ENCODE measurements at regions not wholly inside any gene's neighbourhood (a gene's known extent, or its start where the extent isn't known, plus 50 kb on each side); places are given as distances from the start of the nearest gene placed in this dataset.
"Not testable (repeated sequence)": the region's sequence is repeated elsewhere in the genome, so short reads cannot be mapped to it uniquely, and the experiment has no call there.

DNA sequence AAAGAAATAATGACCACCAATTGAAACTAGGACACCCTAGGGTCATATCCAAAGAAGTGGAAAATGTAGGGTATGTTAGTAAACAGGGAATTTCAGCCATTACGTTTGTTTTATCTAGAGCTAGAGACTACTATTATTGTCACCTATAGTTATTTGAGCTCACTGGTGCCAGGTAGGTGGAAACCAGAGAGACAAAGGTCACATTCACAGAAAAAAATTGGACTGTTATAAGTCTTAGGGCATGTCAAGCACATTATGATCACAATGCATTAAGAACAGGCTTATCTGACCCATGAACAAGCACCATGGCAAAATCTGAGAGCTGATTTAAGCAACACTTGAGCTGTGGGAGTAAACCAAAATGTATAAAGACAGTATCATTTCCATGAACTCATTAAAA is 530.1 kb upstream of the CITED2 start:
- H3K9me3 ChIP-seq = no peaks in the 10 kb centered on the region
- no peaks in the 10 kb centered on the region for H3K27me3 ChIP-seq
- no peaks in the 10 kb centered on the region for H3K36me3 ChIP-seq
- DNase-seq = no peak
- H3K4me3 ChIP-seq = no peak overlapping the region

DNA sequence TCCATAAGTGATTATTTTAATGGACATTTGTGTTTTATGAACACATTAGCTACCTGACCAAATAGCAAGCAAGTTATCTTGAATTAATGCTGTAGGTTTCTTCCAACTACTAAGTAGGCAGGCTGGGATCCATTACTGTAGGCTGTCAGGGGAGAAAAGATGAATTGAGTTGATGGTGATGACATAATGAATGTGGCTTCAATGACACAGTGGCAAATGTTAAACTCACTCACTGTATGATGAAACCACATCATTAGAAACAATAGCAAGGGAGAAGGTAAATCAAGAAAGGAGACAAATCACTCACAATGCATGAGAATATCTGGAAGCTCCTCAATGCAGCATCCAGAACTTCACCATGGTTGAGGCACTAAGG is 529.7 kb upstream of the CITED2 start:
- Histone ChIP-seq H3K9me3 (no peaks in the 10 kb centered on the region), H3K36me3 (no peaks in the 10 kb centered on the region), H3K27me3 (no peaks in the 10 kb centered on the region), H3K4me3 (no peak overlapping the region)
- DNase-seq = no peak

DNA sequence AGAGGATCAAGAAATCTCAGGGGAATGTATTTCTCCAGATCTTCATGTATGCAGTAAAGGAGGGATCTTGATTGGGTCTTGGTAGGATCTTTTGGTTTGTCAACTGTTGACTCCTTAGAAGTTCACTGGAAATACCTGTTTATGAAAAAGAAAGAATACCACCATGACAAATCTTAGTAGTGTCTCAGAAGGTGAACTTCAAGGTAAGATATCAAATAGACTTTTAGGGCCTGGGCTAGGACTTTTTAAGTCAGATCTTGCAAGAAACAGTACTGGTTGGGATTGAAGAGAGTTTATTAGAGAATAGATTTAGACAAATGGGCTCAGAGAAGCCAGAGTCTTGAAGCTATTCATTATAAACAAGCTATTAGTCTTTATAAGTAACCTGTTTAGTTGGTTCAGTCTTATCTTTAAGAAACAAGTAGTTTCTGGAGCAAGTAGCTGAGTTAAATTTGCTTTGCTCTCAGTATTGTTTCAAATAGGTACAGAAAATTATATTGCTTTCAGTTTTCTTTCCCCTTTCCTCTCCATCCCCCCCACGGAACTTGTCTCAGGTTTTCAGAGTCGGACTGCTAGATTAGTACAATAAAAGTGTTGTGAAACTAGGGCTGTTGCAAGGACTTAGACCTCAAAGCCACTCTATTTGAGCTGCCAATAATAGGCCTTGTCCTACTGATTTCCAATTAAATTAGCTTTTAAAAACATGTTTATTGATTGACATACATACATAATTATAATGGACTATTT is 529.1 kb upstream of the CITED2 start:
- Histone ChIP-seq H3K27me3 (no peaks in the 10 kb centered on the region), H3K36me3 (no peaks in the 10 kb centered on the region), H3K4me3 (no peak overlapping the region), H3K9me3 (no peaks in the 10 kb centered on the region)
- no peak for DNase-seq

- DNase-seq = no peak
Measured at GRCh38 chr6:139895205-139895793, 520.9 kb upstream of the CITED2 start.

DNA sequence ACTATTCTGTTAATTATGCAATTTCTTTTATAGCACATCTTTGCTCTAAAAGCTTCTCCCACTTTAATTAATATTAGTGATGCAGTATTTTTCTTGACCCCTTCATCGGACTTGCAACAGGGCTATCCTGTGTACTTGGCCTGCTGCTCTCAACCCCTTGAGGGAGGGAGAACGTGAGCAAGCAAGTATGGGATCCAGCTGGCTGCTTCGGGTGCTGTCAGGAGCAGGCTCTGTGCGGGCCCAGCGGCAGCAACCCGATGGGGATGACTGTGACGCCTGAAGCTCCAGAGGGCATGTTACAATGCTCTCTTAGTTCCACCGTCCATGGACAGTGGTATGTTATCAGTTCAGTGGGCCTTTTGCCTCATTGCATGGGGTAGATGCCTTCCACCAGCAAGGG is 519.8 kb upstream of the CITED2 start:
- no peak for DNase-seq
- H3K9me3 ChIP-seq = no peaks in the 10 kb centered on the region
- H3K27me3 ChIP-seq = no peaks in the 10 kb centered on the region
- no peaks in the 10 kb centered on the region for H3K36me3 ChIP-seq
- no peak overlapping the region for H3K4me3 ChIP-seq

More at GRCh38 chr6:139895205-139895793, 520.9 kb upstream of the CITED2 start:
- Histone ChIP-seq H3K27me3 (no peaks in the 10 kb centered on the region), H3K36me3 (no peaks in the 10 kb centered on the region), H3K9me3 (no peaks in the 10 kb centered on the region), H3K4me3 (no peak overlapping the region)

DNA sequence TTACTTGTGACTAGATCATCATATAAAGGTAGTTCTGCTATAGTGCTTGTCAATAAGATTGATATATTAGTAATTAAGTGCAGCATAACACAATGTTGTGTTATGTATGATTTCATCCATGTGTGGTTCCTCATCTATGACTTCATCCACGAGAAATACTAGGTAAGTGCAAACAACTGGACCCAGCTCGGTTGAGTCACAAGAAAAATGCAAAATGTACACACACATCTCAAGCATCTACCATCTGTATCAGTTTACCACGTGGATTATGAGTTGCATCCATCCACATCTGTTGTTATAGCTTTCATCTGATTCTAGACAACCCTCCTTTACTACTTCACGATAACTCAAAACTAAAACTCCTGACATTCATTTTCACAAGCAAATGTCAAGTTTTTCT is 517.0 kb upstream of the CITED2 start:
- Histone ChIP-seq H3K27me3 (no peaks in the 10 kb centered on the region), H3K4me3 (no peak overlapping the region), H3K9me3 (no peaks in the 10 kb centered on the region), H3K36me3 (no peaks in the 10 kb centered on the region)
- no peak for DNase-seq

GRCh38 chr6:139888681-139889122 is 514.3 kb upstream of the CITED2 start:
- no peaks in the 10 kb centered on the region for H3K27me3 ChIP-seq
- no peak for DNase-seq
- H3K9me3 ChIP-seq = no peaks in the 10 kb centered on the region
- no peaks in the 10 kb centered on the region for H3K36me3 ChIP-seq
- H3K4me3 ChIP-seq = no peak overlapping the region

GRCh38 chr6:139887275-139887674 is 512.8 kb upstream of the CITED2 start:
- no peak for DNase-seq
- Histone ChIP-seq H3K9me3 (no peaks in the 10 kb centered on the region), H3K4me3 (no peak overlapping the region), H3K27me3 (no peaks in the 10 kb centered on the region), H3K36me3 (no peaks in the 10 kb centered on the region)

DNA sequence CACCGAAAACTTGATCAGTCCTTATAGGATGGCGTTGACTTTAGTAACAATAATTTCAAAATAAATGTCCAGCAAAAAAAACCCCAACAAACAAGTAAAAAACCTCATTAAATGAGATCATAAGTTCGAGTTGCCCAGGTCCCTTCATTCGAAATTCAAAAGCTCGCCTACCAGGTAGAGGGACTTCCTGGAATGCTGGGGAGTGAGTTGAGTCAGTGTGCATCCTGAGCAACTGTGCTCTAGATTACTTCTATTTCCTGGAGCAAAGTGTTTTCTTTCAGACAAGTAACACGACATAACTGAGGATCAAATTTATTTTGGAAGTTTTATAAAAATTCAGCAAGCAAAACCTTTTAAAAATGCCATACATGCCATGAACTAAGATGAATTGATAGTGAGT is 511.9 kb upstream of the CITED2 start:
- Histone ChIP-seq H3K9me3 (no peaks in the 10 kb centered on the region), H3K27me3 (no peaks in the 10 kb centered on the region), H3K4me3 (no peak overlapping the region), H3K36me3 (no peaks in the 10 kb centered on the region)
- no peak for DNase-seq

GRCh38 chr6:139885909-139886308 is 511.5 kb upstream of the CITED2 start:
- Histone ChIP-seq H3K36me3 (no peaks in the 10 kb centered on the region), H3K9me3 (no peaks in the 10 kb centered on the region), H3K27me3 (no peaks in the 10 kb centered on the region), H3K4me3 (no peak overlapping the region)
- DNase-seq = no peak

GRCh38 chr6:139883776-139884175 is 509.3 kb upstream of the CITED2 start:
- Histone ChIP-seq H3K36me3 (no peaks in the 10 kb centered on the region), H3K27me3 (no peaks in the 10 kb centered on the region), H3K9me3 (no peaks in the 10 kb centered on the region), H3K4me3 (no peak overlapping the region)
- DNase-seq = no peak

GRCh38 chr6:139882977-139883728 is 508.7 kb upstream of the CITED2 start:
- H3K36me3 ChIP-seq = no peaks in the 10 kb centered on the region
- no peak overlapping the region for H3K4me3 ChIP-seq
- no peak for DNase-seq
- H3K9me3 ChIP-seq = no peaks in the 10 kb centered on the region
- H3K27me3 ChIP-seq = no peaks in the 10 kb centered on the region

- no peak for DNase-seq
Measured at GRCh38 chr6:139882234-139882633, 507.8 kb upstream of the CITED2 start.

GRCh38 chr6:139881728-139882211 is 507.3 kb upstream of the CITED2 start:
- Histone ChIP-seq H3K9me3 (no peaks in the 10 kb centered on the region), H3K36me3 (no peaks in the 10 kb centered on the region), H3K27me3 (no peaks in the 10 kb centered on the region), H3K4me3 (no peak overlapping the region)
- DNase-seq = peak; percentile 3

More at GRCh38 chr6:139882234-139882633, 507.8 kb upstream of the CITED2 start:
- H3K4me3 ChIP-seq = no peak overlapping the region
- no peaks in the 10 kb centered on the region for H3K36me3 ChIP-seq
- H3K9me3 ChIP-seq = no peaks in the 10 kb centered on the region
- H3K27me3 ChIP-seq = no peaks in the 10 kb centered on the region

- no peak for DNase-seq
- H3K36me3 ChIP-seq = no peaks in the 10 kb centered on the region
- no peaks in the 10 kb centered on the region for H3K9me3 ChIP-seq
- no peak overlapping the region for H3K4me3 ChIP-seq
- H3K27me3 ChIP-seq = no peaks in the 10 kb centered on the region
Measured at GRCh38 chr6:139881236-139881635, 506.8 kb upstream of the CITED2 start.

GRCh38 chr6:139879823-139880356 is 505.4 kb upstream of the CITED2 start:
- Histone ChIP-seq H3K27me3 (no peaks in the 10 kb centered on the region), H3K36me3 (no peaks in the 10 kb centered on the region), H3K4me3 (no peak overlapping the region), H3K9me3 (no peaks in the 10 kb centered on the region)
- no peak for DNase-seq

DNA sequence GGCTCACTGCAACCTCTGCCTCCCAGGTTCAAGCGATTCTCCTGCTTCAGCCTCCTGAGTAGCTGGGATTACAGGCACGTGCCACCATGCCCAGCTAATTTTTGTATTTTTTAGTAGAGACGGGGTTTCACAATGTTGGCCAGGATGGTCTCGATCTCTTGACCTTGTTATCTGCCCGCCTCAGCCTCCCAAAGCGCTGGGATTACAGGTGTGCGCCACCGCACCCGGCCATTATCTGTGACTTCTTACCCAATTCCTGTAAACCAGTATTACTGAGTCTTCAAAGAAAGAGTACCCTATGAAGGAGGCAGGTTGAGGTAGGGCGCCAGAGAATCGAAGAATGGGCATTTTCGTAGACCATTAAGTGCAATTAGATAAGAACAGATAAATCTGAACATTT is 504.8 kb upstream of the CITED2 start:
- not testable (repeated sequence) for DNase-seq, H3K27me3 ChIP-seq, H3K36me3 ChIP-seq, H3K4me3 ChIP-seq, H3K9me3 ChIP-seq
